HG03066 (cell line): ENCODE measurements at regions not wholly inside any gene's neighbourhood (a gene's known extent, or its start where the extent isn't known, plus 50 kb on each side); places are given as distances from the start of the nearest gene placed in this dataset.
"Not testable (repeated sequence)": the region's sequence is repeated elsewhere in the genome, so short reads cannot be mapped to it uniquely, and the experiment has no call there.

Source experiments
- ATAC-seq: cut with Tn5 transposase; IDR thresholded peaks from one replicate; pipeline ENCODE4 v1.9.1; 2021; ENCODE audit warnings: low read depth; ENCODE audit not compliant: unreplicated experiment

DNA sequence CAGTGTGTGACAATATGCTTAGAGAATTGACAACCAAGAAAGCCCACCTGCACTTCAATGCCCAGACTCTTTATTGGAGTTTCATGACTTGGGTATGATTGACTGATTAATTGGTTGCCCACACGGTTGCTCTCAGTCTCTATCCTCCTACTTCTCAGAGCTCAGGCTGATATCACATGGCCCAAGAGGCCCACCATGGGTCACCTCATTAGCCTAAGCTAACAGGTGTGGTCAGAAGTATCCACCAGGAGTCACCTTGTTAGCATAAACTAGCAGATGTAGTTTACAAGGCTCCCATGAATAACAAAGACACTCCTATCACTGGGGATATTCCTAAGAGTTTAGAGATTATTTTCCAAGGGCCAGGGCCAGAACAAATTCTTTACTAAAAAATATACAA, 120.2 kb upstream of the MBNL1 start:
- ATAC-seq, result no peak

DNA sequence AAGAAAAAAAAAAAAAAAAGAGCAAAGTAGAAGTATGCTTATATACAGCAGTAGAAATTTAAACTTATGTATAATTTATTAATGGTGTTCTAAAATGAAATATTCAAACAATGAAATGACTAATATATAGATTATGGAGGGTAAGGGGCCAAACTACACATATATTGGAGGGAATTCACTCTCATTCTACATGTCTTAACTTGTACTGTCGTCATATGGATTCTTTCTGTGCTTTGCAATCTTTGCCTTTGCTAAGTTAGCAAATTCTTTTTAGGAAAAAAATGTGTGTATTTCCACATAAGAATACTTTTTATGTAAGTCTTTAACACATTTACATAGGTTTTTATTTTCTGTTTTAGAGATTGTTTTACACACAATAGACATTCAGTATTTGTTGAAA, 118.9 kb upstream of the MBNL1 start:
- ATAC-seq, result no peak

DNA sequence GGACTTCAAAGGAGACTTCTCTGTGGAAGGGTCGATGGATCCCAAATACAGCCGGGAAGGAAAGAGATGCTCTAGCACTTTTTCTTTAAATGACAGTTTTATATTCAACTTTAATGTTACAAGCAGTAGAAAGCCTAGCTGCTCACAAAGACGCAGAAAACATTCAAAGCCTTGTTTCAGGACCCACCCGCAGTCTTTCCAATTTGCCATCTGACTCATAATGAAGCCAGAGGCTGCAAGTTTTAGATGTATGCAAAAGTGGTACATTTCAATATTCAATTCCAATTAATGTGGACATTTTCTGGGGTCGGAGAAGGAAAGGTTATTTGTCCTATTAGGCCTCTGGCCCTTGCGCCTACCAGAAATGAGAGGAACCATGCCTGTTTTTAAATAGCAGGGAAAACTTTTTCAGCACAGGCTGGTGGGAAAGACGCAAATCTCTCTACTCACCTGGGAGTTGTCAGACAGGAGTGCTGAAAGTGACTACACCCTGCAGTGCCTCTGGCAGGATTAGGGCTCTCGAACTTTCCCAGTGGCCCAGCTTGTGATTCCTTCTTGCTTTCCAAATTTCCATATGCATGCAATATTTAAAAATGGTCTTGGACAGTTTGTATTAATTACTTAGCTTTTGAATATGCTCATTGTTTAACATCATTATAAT, 117.4 kb upstream of the MBNL1 start:
- no peak for ATAC-seq

DNA sequence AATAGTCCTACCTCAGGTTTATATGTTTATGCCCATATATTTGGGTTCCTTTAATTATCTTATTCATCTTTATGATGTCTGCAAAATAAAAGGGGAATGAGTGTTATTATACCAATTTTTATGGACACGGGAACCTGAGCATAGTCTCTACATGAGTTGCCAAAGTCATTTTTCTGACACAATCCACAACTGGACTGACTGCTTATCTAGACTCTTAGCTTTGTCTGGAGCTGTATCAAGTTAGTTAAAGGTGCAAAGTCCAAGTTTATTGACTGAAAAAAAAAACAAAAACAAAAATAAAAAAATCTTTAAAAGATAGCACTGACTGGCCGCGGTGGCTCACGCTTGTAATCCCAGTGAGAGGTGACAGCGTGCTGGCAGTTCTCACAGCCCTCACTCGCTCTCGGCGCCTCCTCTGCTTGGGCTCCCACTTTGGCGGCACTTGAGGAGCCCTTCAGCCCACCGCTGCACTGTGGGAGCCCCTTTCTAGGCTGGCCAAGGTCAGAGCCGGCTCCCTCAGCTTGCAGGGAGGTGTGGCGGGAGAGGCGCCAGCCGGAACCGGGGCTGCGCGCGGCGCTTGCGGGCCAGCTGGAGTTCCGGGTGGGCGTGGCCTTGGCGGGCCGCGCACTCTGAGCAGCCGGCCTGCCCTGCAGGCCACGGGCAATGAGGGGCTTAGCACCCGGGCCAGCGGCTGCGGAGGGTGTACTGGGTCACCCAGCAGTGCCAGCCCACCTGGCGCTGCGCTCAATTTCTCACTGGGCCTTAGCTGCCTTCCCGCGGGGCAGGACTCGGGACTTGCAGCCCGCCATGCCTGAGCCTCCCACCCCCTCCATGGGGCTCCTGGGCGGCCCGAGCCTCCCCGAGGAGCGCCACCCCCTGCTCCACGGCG, 116.6 kb upstream of the MBNL1 start:
- not testable (repeated sequence) for ATAC-seq

DNA sequence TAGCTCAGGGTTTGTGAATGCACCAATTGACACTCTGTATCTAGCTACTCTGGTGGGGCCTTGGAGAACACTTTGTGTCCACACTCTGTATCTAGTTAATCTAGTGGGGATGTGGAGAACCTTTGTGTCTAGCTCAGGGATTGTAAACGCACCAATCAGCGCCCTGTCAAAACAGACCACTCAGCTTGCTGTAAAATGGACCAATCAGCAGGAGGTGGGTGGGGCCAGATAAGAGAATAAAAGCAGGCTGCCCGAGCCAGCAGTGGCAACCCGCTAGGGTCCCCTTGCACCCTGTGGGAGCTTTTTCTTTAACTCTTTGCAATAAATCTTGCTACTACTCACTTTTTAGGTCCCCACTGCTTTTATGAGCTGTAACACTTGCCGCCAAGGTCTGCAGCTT, 115.6 kb upstream of the MBNL1 start:
- not testable (repeated sequence) for ATAC-seq

DNA sequence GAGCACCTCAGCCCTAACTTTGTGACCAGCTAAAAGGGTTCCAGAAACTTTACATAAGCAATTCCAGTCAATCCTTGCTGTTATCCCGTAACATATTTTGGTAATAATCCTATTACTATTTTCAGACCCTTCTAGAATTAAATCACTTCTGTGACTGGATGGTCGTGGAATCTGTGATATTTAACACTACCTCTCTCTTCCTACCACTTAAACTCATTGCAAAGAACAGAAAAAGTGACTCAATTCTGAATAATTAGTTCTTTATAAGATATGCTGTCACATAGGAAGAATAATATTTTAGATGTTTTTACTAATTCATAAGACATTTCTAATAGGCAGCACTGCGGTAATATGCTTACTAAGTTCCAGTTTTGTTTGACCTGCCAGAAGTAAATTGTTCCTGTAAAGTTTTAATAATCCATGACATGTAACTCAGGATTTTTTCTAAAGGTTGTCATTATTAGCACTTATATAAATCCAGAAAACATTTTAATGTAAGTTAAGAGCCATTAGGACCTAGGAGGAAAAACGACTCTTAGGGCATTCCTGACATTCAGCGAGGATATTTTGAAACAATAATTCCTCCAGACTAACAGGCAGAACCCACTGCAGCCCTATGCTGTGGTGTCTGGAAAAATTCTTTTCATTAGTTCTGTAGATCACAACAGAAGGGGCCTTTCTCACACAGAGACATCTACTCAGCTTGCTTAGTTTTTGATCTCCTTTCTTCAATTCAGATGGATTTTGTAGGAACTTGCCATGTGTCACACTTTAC, 113.3 kb upstream of the MBNL1 start:
- ATAC-seq, result no peak

DNA sequence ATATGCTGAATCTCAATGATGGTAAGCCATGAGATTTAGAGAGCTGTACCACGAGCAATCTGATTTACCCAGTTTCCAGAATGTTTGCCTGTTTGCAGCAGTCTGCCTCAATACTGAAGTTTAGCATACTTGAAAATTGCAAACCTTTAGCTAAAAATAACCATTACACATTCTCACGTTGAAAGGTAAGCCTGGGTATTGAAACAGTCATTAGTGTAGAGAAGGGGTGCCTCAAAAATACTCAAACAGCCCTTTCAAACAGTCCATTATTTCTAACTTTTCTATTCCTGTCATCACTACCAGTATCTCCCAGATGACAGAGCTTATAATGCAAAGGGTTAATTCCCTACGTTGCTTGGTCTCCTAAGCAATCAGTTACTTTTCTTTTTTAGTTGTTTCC, 111.8 kb upstream of the MBNL1 start:
- ATAC-seq, result no peak

DNA sequence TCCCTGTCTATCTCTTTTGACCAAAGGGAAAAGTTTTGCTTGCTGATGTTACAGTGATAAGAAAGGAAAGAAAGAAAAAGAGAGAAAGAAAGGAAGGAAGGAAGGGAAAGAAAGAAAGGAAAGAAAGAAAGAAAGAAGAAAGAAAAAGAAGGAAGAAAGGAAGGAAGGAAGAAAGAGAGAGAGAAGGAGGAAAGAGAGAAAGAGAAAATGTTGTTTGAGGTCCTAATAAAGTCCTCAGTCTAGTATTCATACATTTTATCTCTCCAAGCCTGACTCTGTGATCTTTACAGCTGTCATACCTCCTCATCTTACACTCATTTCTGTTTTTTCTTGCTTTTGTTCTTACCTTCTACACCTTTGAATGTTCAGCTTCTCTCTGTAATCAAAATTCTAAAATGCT, 111.4 kb upstream of the MBNL1 start:
- ATAC-seq, result no peak

DNA sequence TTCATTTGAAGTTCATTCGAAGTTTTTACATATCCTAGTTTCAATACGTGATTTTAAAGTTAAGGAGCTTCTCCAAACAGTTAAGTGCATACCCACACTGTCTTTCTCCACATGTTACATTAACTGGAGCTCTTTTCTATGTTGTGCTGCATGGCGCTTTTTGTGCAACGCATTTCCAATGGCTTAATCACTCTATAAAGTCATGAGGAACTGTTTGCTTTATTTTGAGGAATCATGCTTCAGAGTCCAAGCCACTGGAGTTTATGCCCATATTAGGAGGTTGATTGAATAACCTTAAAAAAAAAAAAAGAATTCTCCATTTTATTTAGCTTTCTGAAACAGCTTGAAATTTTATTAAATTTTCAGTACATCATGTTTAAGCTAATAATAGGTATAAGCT, 109.4 kb upstream of the MBNL1 start:
- no peak for ATAC-seq

DNA sequence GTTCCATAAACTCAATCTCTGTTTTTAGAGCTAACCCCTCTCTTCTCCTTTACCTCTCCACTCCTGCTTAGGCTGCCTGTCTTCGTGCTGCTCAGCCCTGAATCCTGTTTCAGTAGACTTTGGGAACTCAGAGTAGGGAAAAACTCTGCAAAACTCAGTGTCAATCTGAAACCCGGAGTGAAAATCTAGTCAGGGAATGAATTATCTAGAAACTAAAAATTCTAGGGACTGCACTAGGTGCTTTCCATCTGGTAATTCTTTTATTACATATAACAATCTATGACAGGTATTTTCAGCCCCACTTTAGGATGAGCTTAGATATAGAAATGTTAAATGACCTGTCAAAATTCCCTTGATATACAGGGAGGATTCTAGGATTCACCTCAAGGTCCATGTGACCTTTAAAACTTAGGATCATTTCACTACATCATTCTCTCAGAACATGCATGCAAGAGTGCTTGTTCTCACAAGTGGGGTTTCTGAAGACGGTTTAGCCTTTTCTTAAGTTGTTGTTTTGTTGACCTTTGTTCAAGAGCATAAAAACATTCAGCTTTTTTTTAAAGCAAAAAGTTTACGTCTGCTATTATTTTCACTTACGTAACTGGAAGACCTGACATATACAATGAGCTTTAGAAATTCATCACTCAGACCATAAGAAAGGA, 108.2 kb upstream of the MBNL1 start:
- ATAC-seq, result no peak

DNA sequence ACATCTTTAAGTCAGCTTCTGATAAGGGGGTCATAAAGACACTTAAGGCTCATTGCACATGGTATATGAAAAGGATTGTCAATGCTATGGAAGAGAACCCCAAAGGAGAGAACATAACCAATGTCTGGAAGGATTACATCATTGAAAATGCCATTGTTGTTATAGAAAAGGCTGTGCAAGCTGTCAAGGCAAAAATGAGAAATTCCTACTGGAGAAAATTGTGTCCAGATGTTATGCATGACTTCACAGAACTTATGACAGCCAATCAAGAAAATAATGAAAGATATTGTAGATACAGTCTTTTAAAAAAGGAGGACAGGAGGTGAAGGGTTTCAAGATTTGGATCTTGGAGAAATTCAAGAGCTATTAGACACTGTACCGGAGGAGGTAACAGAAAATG, 96.3 kb upstream of the MBNL1 start:
- no peak for ATAC-seq

DNA sequence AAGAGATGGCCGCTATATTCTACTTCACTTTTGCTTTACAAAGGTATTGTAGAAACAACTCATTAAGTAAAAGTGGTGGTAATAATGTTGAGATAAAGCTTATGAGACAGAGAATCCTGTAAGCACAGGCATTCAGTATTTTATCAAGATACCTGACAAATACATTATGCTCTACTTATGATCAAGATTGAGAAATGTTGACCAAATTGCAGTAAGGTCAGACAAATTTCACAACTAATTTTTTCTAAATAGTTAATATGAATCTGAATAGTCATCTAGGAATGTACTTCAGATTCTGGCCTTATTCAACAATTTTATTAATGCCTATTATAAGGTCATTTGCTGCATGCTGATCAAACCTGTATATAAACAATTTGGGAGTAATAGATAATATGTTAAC, 95.1 kb upstream of the MBNL1 start:
- ATAC-seq, result no peak

DNA sequence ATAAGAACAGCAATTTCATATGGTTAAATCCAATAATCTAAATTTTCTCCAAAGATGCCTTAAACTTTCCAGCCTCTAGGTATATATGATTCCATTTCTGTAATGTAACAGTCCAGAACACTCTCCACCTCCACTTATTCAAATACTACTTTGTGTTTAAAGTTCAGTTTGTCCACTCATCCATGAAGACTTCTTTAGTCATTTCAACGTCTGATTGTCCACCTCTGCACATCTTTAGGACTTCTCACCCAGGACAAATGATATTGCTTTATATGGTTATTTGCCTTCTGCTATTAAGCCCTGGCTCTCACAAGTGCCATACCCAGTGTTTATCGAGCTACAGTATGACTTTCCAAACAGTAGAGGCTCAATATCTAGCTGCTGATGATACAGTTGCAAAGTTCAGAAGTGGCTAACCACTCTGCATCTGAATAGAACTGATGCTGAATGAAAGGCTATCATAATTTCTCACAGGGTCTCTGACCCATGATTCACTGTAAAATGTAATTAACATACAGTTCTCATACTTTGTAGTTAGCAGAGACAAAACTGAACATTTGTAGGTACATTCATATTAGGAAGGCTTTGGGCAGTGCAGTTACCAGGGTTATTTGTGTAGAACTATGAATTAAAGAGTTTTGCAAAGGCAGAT, 93.7 kb upstream of the MBNL1 start:
- no peak for ATAC-seq

DNA sequence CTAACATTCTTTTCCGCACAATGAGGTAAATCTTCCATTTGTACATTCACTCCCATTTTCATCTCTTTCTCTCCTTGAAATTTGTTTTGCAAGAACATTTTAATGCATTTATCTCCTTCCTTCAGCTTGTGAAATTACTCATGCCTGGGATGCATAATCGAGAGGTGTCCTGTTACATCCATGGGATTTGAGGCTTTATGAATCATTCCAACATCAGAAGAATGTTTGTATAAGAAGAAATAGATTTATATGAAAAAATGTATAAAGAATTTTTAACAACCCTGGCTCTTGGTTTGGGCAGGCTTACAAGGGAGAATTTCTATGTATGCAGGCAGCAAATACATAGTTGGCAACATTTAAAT, 93.2 kb upstream of the MBNL1 start:
- no peak for ATAC-seq

DNA sequence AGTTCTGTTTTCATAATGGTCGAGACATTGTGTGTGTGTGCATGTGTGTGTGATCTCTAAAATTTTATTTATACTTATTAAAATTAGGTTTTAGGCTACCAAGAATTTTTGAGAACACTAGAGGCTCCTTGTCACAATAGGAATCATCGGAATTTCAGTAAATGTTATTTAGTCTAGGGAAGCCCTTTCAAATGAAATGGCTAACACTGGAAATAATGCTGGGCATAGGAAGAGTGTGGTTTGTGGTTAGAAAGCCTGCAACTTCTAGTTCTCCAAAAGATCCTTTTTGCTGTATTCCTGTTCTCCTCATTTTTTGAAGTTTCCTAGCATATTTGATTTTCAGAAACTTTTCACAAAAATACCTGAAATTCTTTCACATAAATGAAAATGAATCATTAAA, 92.5 kb upstream of the MBNL1 start:
- ATAC-seq, result no peak

DNA sequence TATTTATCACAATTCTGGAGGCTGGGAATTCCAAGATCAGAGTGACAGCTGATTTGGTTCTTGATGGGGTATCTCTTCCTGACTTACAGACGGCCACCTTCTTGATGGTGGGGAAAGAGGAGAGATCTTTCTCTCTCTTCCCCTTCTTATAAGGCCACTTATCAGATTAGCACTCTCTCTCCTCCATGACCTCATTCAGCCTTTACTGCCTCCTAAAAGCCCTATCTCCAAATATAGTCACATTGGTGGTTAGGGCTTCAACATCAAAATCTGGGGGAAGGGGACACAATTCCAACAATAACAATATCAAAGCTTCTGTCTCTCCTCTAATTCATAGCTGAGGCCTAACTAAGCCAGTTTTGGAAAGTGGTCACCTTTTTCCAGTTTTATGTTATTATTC, 91.7 kb upstream of the MBNL1 start:
- no peak for ATAC-seq

DNA sequence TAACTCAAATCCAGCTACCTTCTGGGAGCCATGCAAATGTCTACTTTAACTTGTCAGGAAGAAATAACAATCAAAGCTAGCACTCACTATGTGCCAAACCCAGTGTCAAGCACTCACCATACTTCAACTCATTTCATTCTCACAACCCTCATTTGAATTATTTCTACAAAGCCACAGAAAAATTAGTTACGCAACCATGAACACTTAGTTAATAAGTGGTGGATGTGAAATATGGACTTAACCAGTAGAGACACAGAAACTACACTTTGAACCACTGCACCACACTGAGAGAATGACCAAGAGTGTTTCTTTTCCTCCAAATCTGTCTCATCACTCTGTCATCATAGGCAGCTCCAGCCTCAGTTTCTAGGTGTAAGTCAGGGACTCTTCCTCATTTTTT, 91.0 kb upstream of the MBNL1 start:
- ATAC-seq, result peak; percentile 95

DNA sequence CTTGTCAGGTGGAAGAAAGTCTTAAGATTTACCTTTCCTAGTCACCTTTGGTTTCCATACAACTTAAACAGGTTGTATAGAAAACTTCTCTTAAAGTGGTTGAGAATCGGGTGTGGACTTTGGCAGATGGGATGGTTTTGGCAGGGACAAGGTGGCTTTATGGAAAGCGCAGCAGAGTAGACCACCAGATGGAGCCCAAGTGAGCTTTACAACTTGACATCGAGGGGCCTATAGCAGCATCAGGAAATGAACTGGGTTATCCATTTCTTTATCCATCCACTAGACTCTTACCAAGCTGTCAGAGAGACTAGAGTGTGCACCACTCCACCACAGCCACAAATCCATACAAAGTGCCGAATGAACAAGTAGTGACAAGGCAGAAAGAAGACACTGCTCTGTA, 85.3 kb upstream of the MBNL1 start:
- peak; percentile 76 for ATAC-seq

DNA sequence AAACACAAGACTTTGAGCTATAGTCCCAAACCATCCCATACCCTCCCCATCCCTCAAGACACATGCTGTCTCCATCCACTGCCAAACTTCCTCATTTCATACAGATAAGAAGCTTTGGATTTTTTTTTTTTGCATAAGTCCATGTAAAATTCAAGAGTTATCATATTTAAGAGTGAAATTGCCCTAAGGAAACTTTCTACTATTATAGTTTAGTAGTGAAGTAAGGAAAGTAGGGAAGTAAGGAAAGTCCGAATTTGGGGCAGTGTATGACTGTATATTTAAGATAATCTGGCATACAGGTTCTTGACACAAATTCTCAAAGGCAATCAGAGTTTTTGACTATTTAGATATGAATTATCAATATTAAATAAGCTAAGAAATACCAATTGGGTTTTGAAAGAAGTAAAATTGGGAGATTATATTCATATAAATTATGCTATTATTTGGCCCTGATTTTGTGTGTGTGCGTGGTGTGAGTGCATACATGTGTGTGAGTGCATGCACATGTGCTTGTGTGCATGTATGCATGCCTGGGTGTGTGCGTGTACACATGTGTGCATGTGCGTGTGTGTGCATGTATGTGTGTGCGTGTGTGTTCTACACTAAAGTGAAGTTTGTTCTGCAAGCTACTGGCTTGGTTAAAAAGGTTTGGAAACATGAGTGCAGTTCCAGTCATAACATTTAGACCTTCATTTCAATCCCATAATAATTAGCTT, 83.6 kb upstream of the MBNL1 start:
- no peak for ATAC-seq
